ENCODE measurements at regions not wholly inside any gene's neighbourhood (a gene's known extent, or its start where the extent isn't known, plus 50 kb on each side); places are given as distances from the start of the nearest gene placed in this dataset.

GRCh38 chr13:100845128-100845757 lies 170.6 kb upstream of the TMTC4 start:
- H3K4me3 Mint-ChIP-seq: no peak overlapping the region
- ChIA-PET POLR2A (no interaction called here), CTCF (interaction anchor here (1.4 to 1.5 kb wide), 2 partner anchors 18 to 21 kb away, joined by 3 to 4 read pairs; no protein-coding TSS in a partner anchor)
- intact Hi-C loops (cut with micrococcal nuclease): no loop called here
- H3K27ac Mint-ChIP-seq: no peak overlapping the region
- no peak for ATAC-seq
- H3K9me3 Mint-ChIP-seq: no peaks in the 10 kb centered on the region
- peaks cover 2% of the 10 kb centered on the region for H3K27me3 Mint-ChIP-seq
- H3K36me3 Mint-ChIP-seq (ENCODE audit: low read depth): no peaks in the 10 kb centered on the region
- TF ChIP-seq, protein P1, sequence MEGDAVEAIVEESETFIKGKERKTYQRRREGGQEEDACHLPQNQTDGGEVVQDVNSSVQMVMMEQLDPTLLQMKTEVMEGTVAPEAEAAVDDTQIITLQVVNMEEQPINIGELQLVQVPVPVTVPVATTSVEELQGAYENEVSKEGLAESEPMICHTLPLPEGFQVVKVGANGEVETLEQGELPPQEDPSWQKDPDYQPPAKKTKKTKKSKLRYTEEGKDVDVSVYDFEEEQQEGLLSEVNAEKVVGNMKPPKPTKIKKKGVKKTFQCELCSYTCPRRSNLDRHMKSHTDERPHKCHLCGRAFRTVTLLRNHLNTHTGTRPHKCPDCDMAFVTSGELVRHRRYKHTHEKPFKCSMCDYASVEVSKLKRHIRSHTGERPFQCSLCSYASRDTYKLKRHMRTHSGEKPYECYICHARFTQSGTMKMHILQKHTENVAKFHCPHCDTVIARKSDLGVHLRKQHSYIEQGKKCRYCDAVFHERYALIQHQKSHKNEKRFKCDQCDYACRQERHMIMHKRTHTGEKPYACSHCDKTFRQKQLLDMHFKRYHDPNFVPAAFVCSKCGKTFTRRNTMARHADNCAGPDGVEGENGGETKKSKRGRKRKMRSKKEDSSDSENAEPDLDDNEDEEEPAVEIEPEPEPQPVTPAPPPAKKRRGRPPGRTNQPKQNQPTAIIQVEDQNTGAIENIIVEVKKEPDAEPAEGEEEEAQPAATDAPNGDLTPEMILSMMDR (IDR thresholded peaks at IDR 0.05): no peak
- no peak for DNase-seq
- no peaks in the 10 kb centered on the region for H3K4me1 Mint-ChIP-seq (ENCODE audit: low read depth)

DNA sequence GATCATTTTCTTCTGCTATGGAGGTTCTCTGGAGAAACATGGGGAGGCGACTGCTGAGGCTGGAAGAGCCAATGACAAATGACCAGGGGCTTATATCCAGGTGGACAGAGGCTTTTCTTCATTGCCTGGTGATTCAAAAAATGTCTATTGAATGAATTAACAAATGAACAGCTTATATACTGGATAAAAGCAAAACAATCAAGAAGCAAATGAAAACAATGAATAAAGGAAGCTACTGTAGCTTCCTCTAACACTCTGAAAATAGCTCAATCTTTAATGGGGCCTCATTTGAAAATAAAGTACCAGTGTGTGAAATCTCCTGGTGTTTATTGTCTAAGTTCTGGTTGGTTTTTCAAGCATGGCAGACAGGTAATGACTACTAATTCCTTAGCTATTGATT lies 167.5 kb upstream of the TMTC4 start:
- Mint-ChIP-seq H3K27ac (no peak overlapping the region), H3K4me1 (ENCODE audit: low read depth) (no peaks in the 10 kb centered on the region), H3K4me3 (no peak overlapping the region), H3K27me3 (peaks cover 2% of the 10 kb centered on the region), H3K9me3 (no peaks in the 10 kb centered on the region), H3K36me3 (ENCODE audit: low read depth) (no peaks in the 10 kb centered on the region)
- DNase-seq: no peak
- ChIA-PET CTCF (no interaction called here), POLR2A (no interaction called here)
- ATAC-seq: no peak
- intact Hi-C loops (cut with micrococcal nuclease): no loop called here
- TF ChIP-seq, protein P1 (IDR thresholded peaks at IDR 0.05): no peak

DNA sequence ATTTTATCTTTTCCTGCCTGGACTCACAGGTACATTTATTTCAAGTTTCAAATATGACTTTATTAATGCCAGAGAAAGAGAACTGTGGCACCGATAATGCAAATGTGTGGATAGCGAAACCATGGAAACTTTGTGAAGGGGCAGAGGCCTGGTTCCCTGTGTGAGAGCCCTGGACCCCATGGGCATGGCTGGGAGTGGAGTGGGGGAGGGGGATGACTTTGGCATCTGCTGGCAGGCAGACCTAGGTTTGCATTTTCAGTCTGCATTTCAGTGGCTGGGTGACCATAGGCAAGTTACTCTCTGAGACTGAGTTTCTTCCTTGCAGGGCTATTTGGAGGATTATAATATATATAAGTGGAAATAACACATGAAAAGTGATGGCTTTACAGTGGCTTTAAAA lies 163.8 kb upstream of the TMTC4 start:
- no peak for DNase-seq
- Mint-ChIP-seq H3K27ac (no peak overlapping the region), H3K4me1 (ENCODE audit: low read depth) (no peaks in the 10 kb centered on the region), H3K4me3 (no peak overlapping the region), H3K9me3 (no peaks in the 10 kb centered on the region), H3K36me3 (ENCODE audit: low read depth) (no peaks in the 10 kb centered on the region), H3K27me3 (no peaks in the 10 kb centered on the region)
- intact Hi-C loops (cut with micrococcal nuclease): no loop called here
- TF ChIP-seq, protein P1 (IDR thresholded peaks at IDR 0.05): no peak
- POLR2A ChIA-PET: no interaction called here
- ATAC-seq: no peak
- CTCF ChIA-PET: interaction anchor here (1.0 kb wide), 1 partner anchor 12 kb away, joined by 3 read pairs; no protein-coding TSS in a partner anchor

GRCh38 chr13:100837631-100838030 lies 163.0 kb upstream of the TMTC4 start:
- intact Hi-C loops (cut with micrococcal nuclease): no loop called here
- ChIA-PET CTCF (interaction anchor here (1.0 kb wide), 1 partner anchor 11 kb away, joined by 3 read pairs; no protein-coding TSS in a partner anchor), POLR2A (no interaction called here)

DNA sequence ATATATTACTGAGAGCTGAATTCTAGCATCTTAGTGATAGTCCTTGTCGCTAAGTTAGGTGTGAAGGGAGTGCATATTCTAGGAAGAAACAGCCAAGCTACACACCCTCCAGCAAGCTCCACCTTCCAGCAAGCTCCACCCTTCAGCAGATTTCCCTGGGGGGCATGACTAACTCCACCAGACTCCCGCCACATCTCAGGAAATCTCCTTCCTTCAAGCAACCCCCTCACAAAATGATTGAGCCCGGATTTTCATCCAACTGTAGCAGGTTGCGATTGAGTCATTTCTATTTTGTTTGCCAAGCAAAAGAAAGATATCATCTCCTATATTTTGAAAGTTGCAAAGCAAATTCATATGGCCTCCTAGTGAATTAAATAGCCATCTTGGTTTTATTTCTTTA lies 162.1 kb upstream of the TMTC4 start:
- Mint-ChIP-seq H3K4me3 (no peak overlapping the region), H3K27ac (no peak overlapping the region), H3K9me3 (no peaks in the 10 kb centered on the region), H3K27me3 (peaks cover 2% of the 10 kb centered on the region), H3K4me1 (ENCODE audit: low read depth) (no peaks in the 10 kb centered on the region), H3K36me3 (ENCODE audit: low read depth) (no peaks in the 10 kb centered on the region)
- intact Hi-C loops (cut with micrococcal nuclease): no loop called here
- DNase-seq (no peak), ATAC-seq (no peak)
- ChIA-PET CTCF (interaction anchor here (1.2 kb wide), 1 partner anchor 10 kb away, joined by 3 read pairs; no protein-coding TSS in a partner anchor), POLR2A (no interaction called here)
- TF ChIP-seq, protein P1 (IDR thresholded peaks at IDR 0.05): no peak

More at GRCh38 chr13:100837631-100838030, 163.0 kb upstream of the TMTC4 start:
- DNase-seq (no peak), ATAC-seq (no peak)
- H3K4me1 Mint-ChIP-seq (ENCODE audit: low read depth): no peaks in the 10 kb centered on the region
- H3K36me3 Mint-ChIP-seq (ENCODE audit: low read depth): no peaks in the 10 kb centered on the region
- H3K9me3 Mint-ChIP-seq: no peaks in the 10 kb centered on the region
- TF ChIP-seq, protein P1 (IDR thresholded peaks at IDR 0.05): no peak
- H3K27ac Mint-ChIP-seq: no peak overlapping the region
- no peaks in the 10 kb centered on the region for H3K27me3 Mint-ChIP-seq
- H3K4me3 Mint-ChIP-seq: no peak overlapping the region

Data from activated CD8-positive, alpha-beta T cell treated with anti-CD3 and anti-CD28 coated beads for 36 hours (primary cell).